AG04449 (cell line): ENCODE measurements at regions not wholly inside any gene's neighbourhood (a gene's known extent, or its start where the extent isn't known, plus 50 kb on each side); places are given as distances from the start of the nearest gene placed in this dataset.

Experiments
- CTCF ChIA-PET: fragments of 350-600 bp; formaldehyde crosslinking; extraction: SDS; loops from one replicate; lab custom pipeline; 2021; ENCODE audit warnings: antibody characterized with exemption; lab: Yijun Ruan, JAX
- POLR2A ChIA-PET: fragments of 400-600, 350-600 bp; formaldehyde crosslinking; extraction: SDS; loops from one replicate; lab custom pipeline; 2020; ENCODE audit warnings: antibody characterized with exemption, inconsistent platforms; lab: Yijun Ruan, JAX
- DNase-seq: peaks from one replicate; pipeline ENCODE4 v3.0.0-alpha.2; 2010; ENCODE audit warnings: low read depth, low spot score
- H3K4me3 ChIP-seq: 2 replicates; pipeline ENCODE4 v1.5.1; 2011; ENCODE audit warnings: low read depth, mild to moderate bottlenecking, control low read depth, low read length
- TF ChIP-seq, protein P1 (sequence below): IDR thresholded peaks from one replicate; pipeline ENCODE4 v1.5.1; 2011; ENCODE audit warnings: mild to moderate bottlenecking, moderate library complexity, low read length, control low read depth, inconsistent platforms; ENCODE audit not compliant: insufficient read depth; ENCODE audit errors: missing control alignments

DNA sequence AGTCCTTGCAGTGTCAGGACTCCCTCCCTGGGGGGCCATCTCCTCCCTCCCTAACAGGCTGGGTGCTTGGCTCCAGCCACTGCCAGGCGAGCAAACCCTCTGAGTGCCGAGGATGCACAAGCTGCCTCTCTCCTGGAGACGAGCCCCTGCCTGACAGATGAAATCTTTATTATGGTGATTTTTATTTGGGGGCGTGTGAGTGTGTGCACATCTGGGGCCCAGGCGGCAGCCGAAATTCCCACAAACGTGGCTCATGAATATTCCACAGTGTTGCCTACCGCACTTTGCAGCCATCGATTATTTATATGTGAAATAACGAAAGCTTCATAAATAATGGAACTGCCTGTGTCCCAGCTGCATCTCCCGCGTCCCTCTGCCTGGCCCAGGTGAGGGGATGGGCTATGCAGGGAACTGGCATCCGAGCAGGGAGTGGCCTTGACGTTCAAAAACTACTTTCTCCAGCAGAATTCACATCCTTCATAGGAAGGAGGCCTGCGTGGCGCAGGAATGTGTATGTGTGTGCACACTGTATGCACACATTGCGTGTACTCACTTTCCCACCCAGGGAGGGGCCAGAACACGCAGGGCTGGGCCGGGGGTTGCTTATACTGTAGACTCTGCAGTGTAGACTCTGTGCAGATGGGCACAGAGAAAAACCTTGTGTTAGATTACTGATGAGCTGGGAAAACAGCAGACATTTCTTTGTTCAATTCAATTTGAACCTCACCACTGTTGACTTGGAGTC is 73.1 kb downstream of the UBIAD1 start:
- CTCF ChIA-PET, result no interaction called here
- DNase-seq, result no peak
- POLR2A ChIA-PET, result no interaction called here
- TF ChIP-seq, protein P1, sequence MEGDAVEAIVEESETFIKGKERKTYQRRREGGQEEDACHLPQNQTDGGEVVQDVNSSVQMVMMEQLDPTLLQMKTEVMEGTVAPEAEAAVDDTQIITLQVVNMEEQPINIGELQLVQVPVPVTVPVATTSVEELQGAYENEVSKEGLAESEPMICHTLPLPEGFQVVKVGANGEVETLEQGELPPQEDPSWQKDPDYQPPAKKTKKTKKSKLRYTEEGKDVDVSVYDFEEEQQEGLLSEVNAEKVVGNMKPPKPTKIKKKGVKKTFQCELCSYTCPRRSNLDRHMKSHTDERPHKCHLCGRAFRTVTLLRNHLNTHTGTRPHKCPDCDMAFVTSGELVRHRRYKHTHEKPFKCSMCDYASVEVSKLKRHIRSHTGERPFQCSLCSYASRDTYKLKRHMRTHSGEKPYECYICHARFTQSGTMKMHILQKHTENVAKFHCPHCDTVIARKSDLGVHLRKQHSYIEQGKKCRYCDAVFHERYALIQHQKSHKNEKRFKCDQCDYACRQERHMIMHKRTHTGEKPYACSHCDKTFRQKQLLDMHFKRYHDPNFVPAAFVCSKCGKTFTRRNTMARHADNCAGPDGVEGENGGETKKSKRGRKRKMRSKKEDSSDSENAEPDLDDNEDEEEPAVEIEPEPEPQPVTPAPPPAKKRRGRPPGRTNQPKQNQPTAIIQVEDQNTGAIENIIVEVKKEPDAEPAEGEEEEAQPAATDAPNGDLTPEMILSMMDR, result no peak
- no peak overlapping the region for H3K4me3 ChIP-seq

DNA sequence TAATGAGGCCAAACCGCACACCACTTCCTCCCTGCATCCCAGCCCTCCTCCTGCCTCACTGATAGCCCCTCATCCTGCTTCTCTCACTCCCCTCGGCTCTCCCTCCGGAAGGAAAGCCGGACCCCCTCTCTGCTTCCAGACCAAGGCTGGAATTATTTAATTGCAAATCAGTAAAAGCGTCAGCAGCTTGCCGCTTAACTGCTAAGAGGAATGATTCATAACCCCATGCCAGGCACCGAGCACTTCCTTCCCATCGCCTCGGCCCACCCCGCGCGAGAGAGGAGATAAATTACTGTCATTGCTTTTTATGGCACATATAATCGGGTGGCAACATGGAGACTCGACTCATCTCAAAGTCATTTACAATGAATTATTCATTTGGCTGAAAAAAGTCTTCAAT is 77.3 kb downstream of the UBIAD1 start:
- TF ChIP-seq, protein P1, result no peak
- DNase-seq, result no peak
- POLR2A ChIA-PET, result no interaction called here
- H3K4me3 ChIP-seq, result no peak overlapping the region
- CTCF ChIA-PET, result no interaction called here

DNA sequence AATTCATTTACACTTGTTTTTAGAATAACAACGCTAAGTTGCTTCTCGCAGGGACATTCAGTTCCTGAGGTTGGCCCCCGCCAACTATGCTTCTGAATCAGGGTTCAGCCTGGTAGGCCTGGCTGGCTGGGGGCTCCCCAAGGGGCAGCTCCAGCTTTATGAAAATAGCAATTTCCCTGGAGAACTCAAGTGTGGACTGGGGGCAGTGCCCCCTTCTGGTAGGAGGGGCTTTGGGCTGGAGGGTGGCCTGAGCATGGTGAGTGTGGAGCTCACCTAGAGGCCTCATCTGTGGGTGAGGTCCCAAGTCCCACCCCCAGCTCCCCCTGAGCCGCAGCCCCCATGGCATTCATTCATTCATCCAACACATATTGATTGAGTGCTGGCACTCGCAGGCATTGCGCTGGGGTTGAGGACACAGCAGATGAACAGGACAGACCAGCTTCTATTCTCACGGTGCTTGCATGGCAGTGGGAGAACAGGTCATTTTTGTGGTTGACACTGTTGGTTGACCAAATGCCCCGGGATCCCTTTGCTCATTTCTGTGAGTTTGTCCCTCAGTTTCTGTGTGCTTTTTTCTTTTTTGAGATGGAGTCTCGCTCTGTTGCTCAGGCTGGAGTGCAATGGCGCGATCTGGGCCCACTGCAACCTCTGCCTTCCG is 79.2 kb downstream of the UBIAD1 start:
- no peak overlapping the region for H3K4me3 ChIP-seq
- DNase-seq, result no peak
- ChIA-PET CTCF (no interaction called here), POLR2A (no interaction called here)
- TF ChIP-seq, protein P1, result no peak

DNA sequence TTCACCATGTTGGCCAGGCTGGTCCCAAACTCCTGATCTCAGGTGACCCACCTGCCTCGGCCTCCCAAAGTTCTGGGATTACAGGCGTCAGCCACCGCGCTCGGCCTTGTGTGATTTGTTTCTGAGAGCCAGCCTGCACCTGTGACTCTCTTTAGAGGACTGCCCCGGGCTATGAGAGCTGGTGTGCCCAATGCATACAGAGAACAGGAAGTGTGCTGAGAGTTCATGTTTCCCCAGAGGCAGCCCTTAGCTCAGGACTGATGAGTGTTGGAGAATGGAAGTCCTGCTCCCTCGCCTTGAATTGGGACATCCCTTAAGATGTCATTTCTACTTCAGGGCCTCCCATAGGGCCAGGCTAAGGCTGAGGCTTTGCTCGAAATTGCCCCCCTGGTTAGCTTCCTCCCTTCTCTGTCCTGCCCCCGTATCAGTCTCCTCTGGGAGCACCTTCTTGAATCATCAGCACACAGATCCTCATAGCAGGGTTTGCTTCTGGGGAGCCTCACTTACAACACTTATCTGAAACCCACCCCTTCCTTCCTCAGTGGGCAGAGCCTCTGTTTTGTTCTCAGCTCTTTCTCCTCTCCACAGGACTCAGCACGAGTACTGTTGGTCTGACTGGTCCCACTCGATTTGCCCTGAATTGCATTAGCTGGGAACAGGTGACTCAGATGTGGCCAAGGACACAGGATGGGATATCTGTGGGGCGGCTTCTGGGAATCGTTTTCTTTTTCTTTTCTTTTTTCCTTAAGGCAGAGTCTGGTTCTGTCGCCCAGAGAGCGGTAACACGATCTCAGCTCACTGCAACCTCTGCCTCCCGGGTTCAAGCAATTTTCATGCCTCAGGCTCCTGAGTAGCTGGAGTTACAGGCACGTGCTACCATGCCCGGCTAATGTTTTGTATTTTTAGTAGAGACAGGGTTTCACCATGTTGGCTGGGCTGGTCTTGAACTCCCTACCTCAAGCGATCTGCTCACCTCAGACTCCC is 80.1 kb downstream of the UBIAD1 start:
- DNase-seq, result no peak

DNA sequence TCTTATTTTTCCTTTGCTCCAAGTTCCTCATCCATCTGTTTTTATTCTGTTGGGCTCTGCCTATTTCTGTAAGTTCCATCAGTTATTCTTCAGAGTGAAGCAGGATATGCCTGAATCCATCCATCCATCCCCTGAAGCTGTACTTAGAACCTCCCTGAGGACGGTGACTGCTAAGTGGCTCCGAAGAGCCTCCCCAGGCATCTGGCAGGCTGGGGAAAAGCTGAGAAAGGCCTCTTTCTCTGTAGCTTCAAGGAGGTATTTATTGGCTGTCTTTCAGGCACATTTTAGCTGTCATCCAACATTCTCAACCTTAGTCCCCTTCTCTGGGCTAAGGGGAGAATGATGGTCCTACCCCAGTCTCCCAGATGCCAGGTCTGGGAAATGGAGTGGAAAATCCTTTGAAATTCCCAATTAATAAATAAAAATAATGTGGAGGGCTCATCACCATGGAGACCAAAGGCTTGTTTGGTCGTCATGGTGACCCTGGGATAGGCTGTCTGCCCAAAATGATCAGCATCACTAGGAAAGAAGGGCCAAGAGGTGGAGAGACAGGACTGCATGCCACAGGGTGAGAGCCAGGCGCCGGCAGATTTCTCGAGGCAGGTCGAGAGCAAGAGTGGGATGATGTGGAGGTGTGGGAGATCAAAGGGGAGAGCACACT is 82.0 kb downstream of the UBIAD1 start:
- CTCF ChIA-PET, result no interaction called here

More for the DNA sequence above, 80.1 kb downstream of the UBIAD1 start:
- ChIA-PET CTCF (no interaction called here), POLR2A (no interaction called here)
- TF ChIP-seq, protein P1, result no peak
- no peak overlapping the region for H3K4me3 ChIP-seq

More for the DNA sequence above, 82.0 kb downstream of the UBIAD1 start:
- POLR2A ChIA-PET, result no interaction called here
- no peak for DNase-seq
- no peak overlapping the region for H3K4me3 ChIP-seq
- TF ChIP-seq, protein P1, result no peak
